ENCODE measurements at regions not wholly inside any gene's neighbourhood (a gene's known extent, or its start where the extent isn't known, plus 50 kb on each side); places are given as distances from the start of the nearest gene placed in this dataset.

- TF ChIP-seq CTCF (IDR thresholded peaks at IDR 0.05; ENCODE audit: poor library complexity) = no peak
- TF ChIP-seq EZH2 (IDR thresholded peaks at IDR 0.05; ENCODE audit: borderline replicate concordance) = no peak
- no peak for TF ChIP-seq EZH2phosphoT487 (IDR thresholded peaks at IDR 0.05; ENCODE audit: low read depth, severe bottlenecking, unreplicated experiment)
These were observed 63.3 kb downstream of the HDGFL1 start for GRCh38 chr6:22632581-22633145.
